Transverse colon (tissue), 4 donors: ENCODE measurements at regions not wholly inside any gene's neighbourhood (a gene's known extent, or its start where the extent isn't known, plus 50 kb on each side); places are given as distances from the start of the nearest gene placed in this dataset.
A peak's percentile ranks its signal among the peaks of the same experiment; 100 is the strongest.

Source experiments
- DNase-seq: peaks from one replicate; pipeline ENCODE4 v3.0.0-alpha.2; 2019
- H3K27ac ChIP-seq, 4 donors: fragments of 200-600 bp; sonication (generic); 2 replicates each; pipeline ENCODE4 v1.5.1; 2016 to 2018; ENCODE audit warnings: inconsistent platforms in 4 of 4
- H3K27me3 ChIP-seq: fragments of 200-600 bp; sonication (generic); 2 replicates; pipeline ENCODE4 v1.5.1; 2017; ENCODE audit warnings: inconsistent platforms
- H3K36me3 ChIP-seq, 4 donors: fragments of 200-600 bp; sonication (generic); 2 replicates each; pipeline ENCODE4 v1.5.1; 2017 to 2019; ENCODE audit warnings: inconsistent platforms in 4 of 4
- H3K4me1 ChIP-seq, 4 donors: fragments of 200-600 bp; sonication (generic); 2 replicates each; pipeline ENCODE4 v1.5.1; 2017 to 2020; ENCODE audit warnings: inconsistent platforms in 4 of 4
- H3K4me3 ChIP-seq, 4 donors: fragments of 200-600 bp; sonication (generic); 1 replicate in 1 of 4; 2 replicates in 3 of 4; pipeline versions ENCODE4 v1.5.1 to v1.6.1; 2017 to 2019; ENCODE audit warnings: inconsistent platforms in 4 of 4
- H3K9me3 ChIP-seq, 2 donors: fragments of 200-600 bp; sonication (generic); 2 replicates each; pipeline ENCODE4 v1.5.1; 2017 to 2019; ENCODE audit warnings: inconsistent platforms in 2 of 2
- CTCF ChIP-seq, 5 experiments: fragments of 200-600 bp in 3 of 5; fragments of 450-650 bp in 2 of 5; sonication (generic) in 3 of 5; IDR thresholded peaks; 1 replicate in 2 of 5; 2 replicates in 3 of 5; pipeline ENCODE4 v1.5.1; 2016 to 2017; ENCODE audit warnings: antibody characterized with exemption in 5 of 5, inconsistent platforms in 3 of 5, mild to moderate bottlenecking in 2 of 5, moderate library complexity in 1 of 5
- EP300 ChIP-seq: sonication (generic); formaldehyde crosslinking; IDR thresholded peaks from one replicate; pipeline ENCODE4 v1.6.1; 2017; ENCODE audit warnings: antibody characterized with exemption, low read depth
- POLR2A ChIP-seq: fragments of 450-650 bp; IDR thresholded peaks from one replicate; pipeline ENCODE4 v1.6.1; 2016; ENCODE audit warnings: antibody characterized with exemption, mild to moderate bottlenecking, moderate library complexity
- POLR2AphosphoS5 ChIP-seq, 3 donors: sonication (generic); formaldehyde crosslinking; IDR thresholded peaks; one replicate each; pipeline ENCODE4 v1.6.1; 2016; ENCODE audit warnings: antibody characterized with exemption in 3 of 3
- WGBS, 2 donors: methylation state at CpG; one replicate each; pipeline ENCODE4 v1.1.5; 2018; ENCODE audit warnings: low coverage in 1 of 2; 5-methylcytosine and 5-hydroxymethylcytosine counted together
- in situ Hi-C, 4 donors: fragments of 200-750 bp; cut with MboI; loops; one replicate each; pipeline versions ENCODE4 v1.15.0 to v1.15.1; 2017; ENCODE audit warnings: low sequenced_read_pairs in 3 of 4, low pct_ligation_motif_present in 1 of 4, low pct_unique_long_range_greater_than_20kb in 1 of 4
- intact Hi-C: fragments of 100-400 bp; cut with DNase I; formaldehyde crosslinking; loops from one replicate; pipeline ENCODE4 v1.15.1; 2023; ENCODE audit warnings: low total_unique reads

GRCh38 chr11:116386118-116386699 lies 386.6 kb downstream of the BUD13 start:
- Histone ChIP-seq H3K9me3 (no peaks in the 10 kb centered on the region), H3K27me3 (no peaks in the 10 kb centered on the region), H3K4me1 (no peaks in the 10 kb centered on the region), H3K27ac (no peak overlapping the region), H3K4me3 (no peak overlapping the region), H3K36me3 (no peaks in the 10 kb centered on the region)
- 94% methylated on average over 9 of the region's 9 CpGs; no CpG with 5 or more reads in 1 of the 2 donors for WGBS, 2 donors
- DNase-seq: no peak
- intact Hi-C loops (no loop called here), in situ Hi-C loops (no loop called here)
- TF ChIP-seq CTCF (IDR thresholded peaks at IDR 0.05) (no peak), POLR2AphosphoS5 (IDR thresholded peaks at IDR 0.05) (no peak), POLR2A (no peak)

GRCh38 chr11:116384876-116385275 lies 387.9 kb downstream of the BUD13 start:
- Histone ChIP-seq H3K9me3 (no peaks in the 10 kb centered on the region), H3K36me3 (no peaks in the 10 kb centered on the region), H3K27ac (no peak overlapping the region), H3K4me3 (no peak overlapping the region), H3K27me3 (no peaks in the 10 kb centered on the region), H3K4me1 (no peaks in the 10 kb centered on the region)
- TF ChIP-seq POLR2A (no peak), POLR2AphosphoS5 (IDR thresholded peaks at IDR 0.05) (no peak), EP300 (no peak)
- in situ Hi-C loops (no loop called here), intact Hi-C loops (no loop called here)
- DNase-seq: no peak
- WGBS, 2 donors: 67% methylated on average over 4 of the region's 4 CpGs; no CpG with 5 or more reads in 1 of the 2 donors

- in situ Hi-C loops (no loop called here), intact Hi-C loops (no loop called here)
- Histone ChIP-seq H3K27ac (no peak overlapping the region), H3K9me3 (no peaks in the 10 kb centered on the region), H3K4me3 (no peak overlapping the region), H3K36me3 (no peaks in the 10 kb centered on the region), H3K27me3 (no peaks in the 10 kb centered on the region), H3K4me1 (no peaks in the 10 kb centered on the region)
- no peak for DNase-seq
- 49% methylated on average over 5 of the region's 5 CpGs; no CpG with 5 or more reads in 1 of the 2 donors for WGBS, 2 donors
- TF ChIP-seq CTCF (IDR thresholded peaks at IDR 0.05) (no peak), POLR2AphosphoS5 (IDR thresholded peaks at IDR 0.05) (no peak), EP300 (no peak), POLR2A (no peak)
Measured at GRCh38 chr11:116384407-116384806, 388.4 kb downstream of the BUD13 start.

- Histone ChIP-seq H3K27ac (no peak overlapping the region), H3K4me3 (no peak overlapping the region), H3K27me3 (no peaks in the 10 kb centered on the region), H3K36me3 (no peaks in the 10 kb centered on the region), H3K9me3 (no peaks in the 10 kb centered on the region), H3K4me1 (no peaks in the 10 kb centered on the region)
- intact Hi-C loops: no loop called here
- in situ Hi-C loops: no loop called here
- 41 to 84% methylated on average over 4 to 7 of the region's 7 CpGs for WGBS, 2 donors
- no peak for TF ChIP-seq EP300
- no peak for TF ChIP-seq POLR2AphosphoS5 (IDR thresholded peaks at IDR 0.05)
- no peak for TF ChIP-seq CTCF (IDR thresholded peaks at IDR 0.05)
- TF ChIP-seq POLR2A: no peak
- DNase-seq: peak; percentile 11
Measured at GRCh38 chr11:116379185-116379828, 393.5 kb downstream of the BUD13 start.
